Mucosa of gallbladder (tissue), 1 donor: ENCODE measurements at regions not wholly inside any gene's neighbourhood (a gene's known extent, or its start where the extent isn't known, plus 50 kb on each side); places are given as distances from the start of the nearest gene placed in this dataset.

Experiments
- DNase-seq: peaks from one replicate; pipeline ENCODE4 v3.0.0-alpha.2; 2020; ENCODE audit warnings: low spot score
- donor health status: DM: no; HTN: no; CAD: no.

DNA sequence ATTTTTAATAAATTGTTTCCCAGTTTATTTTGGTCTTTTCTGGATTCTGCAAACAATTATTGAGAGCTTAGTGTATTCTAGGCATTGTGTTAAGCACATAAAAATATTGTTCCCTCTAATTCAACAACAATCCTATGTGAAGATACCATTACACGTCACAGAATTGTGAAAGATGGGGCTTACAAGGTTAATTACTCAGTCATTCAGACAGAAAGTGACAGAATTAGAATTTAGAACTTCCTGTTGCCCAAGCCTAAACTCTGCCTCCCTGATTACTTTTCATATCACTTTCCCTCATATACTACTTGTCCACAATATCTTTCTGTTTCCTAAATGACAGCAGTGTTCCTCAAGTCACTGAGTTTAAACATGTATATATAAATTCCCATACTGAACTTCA is 186.7 kb upstream of the VEGFC start:
- DNase-seq, result no peak

DNA sequence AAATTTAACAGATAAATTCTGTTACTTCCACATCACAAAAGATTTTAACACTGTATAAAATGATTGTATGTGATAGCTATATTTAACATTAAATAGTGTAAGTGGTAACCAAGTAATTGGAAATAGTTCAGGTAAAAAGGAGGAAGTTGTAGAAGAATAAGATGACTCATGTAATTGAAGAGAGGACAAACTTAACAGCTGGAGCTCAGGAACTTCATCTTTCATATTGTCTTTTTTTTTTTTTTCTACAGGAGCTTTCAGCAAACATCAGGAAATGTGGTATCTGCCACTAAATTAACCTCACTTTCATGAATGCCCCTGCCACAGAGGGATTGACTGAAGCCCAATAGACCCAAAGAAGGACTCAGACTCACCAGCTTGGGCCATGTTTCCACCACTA is 188.4 kb upstream of the VEGFC start:
- no peak for DNase-seq

GRCh38 chr4:176981551-176981950 is 188.8 kb upstream of the VEGFC start:
- no peak for DNase-seq

- no peak for DNase-seq
Observed at GRCh38 chr4:176988226-176988625, 195.5 kb upstream of the VEGFC start.

- DNase-seq, result no peak
Observed at GRCh38 chr4:176989186-176989585, 196.5 kb upstream of the VEGFC start.

GRCh38 chr4:176999935-177000543 is 207.3 kb upstream of the VEGFC start:
- DNase-seq, result no peak

- no peak for DNase-seq
Observed at GRCh38 chr4:177001271-177002175, 208.8 kb upstream of the VEGFC start.

- DNase-seq, result no peak
Observed at GRCh38 chr4:177005674-177006230, 213.0 kb upstream of the VEGFC start.

DNA sequence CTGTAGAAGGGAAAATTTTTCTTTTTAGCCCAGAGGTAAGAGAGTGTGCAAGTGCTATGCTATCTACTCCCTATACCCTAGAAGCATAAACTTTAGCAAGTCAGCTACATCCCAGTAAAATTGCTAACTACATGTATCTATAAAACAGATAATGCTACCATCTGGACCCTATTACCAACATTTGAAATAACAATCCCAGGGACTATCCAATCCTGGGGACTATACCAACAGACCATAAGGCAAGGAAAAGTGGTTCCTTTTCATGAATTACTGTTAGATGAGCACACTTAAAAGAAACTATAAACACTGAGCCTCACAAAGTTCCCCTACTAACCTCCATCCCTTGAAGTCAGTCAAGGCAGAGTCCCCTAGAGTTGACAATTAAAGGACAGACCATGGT is 213.6 kb upstream of the VEGFC start:
- DNase-seq, result no peak

GRCh38 chr4:177008071-177008835 is 215.5 kb upstream of the VEGFC start:
- no peak for DNase-seq

- no peak for DNase-seq
Observed at GRCh38 chr4:177008836-177009501, 216.2 kb upstream of the VEGFC start.

DNA sequence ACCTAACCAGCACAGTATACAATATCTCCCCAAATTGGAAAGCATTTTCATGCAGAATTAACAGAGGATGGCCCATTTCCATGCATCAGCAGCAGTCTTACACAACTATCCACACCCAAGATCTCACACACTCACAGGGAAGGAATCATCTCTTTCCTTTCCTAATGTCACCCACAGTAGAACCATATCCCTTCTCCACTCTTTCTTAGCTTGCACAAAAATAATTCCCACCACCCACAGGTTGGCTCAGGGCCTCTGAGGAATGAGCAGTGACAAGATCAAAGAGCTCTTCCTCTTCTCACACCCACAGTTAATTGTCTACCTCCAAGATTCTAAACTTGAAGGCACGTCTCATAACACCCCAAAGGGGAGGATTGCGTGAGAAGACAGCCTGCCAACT is 217.7 kb upstream of the VEGFC start:
- no peak for DNase-seq

DNA sequence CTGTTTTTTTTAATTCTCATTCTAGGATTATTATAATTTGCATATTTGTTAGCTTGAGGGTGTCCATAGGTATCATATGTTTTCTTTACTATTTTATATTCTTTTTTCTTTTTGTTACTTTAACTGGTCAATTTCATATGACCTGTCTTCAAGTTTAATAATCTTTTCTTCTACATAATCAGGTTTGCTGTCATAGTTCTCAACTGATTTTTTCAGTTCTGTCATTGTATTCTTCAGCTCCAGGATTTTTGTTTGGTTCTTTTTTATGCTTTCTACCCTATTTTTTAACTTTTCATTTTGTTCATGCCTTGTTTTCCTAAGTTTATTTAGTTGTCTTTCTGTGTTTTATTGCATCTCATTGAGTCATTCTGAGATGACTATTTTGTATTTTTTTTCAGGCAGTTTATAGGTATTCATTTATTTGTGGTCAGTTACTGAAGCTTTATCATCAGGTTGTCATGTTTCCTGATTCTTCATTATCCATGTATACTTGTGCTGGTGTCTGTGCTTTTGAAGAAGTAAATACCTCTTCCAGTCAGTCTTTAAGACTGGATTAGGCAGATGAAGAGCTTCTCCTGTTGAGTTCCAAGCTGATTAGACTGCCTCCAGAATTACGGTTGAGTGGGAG is 220.3 kb upstream of the VEGFC start:
- DNase-seq, result no peak

GRCh38 chr4:177016541-177017141 is 223.9 kb upstream of the VEGFC start:
- no peak for DNase-seq

DNA sequence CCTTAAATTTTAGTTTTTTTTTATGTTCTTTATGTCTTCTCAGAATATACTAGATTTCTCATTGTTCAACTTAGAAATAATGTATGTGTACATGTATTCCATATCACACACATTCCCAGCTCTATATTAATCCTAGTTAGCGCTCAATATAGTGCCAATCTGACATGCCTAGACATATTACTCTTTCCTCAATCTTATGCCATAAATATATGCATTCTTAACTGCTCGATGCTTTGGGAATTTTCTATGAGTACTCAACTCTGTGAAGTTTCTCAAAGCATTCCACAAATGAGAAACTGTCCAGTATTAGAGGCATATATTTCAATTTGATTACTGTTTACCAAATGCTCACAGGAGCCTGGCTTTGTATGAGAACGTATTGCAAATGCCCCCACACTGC is 231.2 kb upstream of the VEGFC start:
- no peak for DNase-seq

- no peak for DNase-seq
Observed at GRCh38 chr4:177032341-177032740, 239.6 kb upstream of the VEGFC start.

GRCh38 chr4:177033135-177033534 is 240.4 kb upstream of the VEGFC start:
- no peak for DNase-seq

DNA sequence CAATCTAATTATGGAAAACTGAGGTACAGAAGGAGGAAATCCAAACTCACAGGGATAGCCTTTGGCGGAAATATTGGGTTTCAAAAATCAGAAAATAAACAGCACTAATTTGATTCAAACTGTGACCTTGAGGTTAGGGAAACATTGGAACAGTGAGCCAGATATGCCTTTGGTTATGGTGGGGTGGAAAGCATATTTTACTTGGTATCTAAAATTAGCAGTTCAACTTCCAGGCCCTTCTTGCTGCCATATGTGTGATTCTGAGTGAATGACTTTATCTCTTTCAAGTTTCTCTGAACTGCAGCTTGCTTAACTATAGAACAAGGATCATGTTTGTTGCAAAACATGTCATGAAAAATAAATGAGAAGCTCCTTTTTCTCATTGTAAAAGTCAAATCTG is 240.9 kb upstream of the VEGFC start:
- no peak for DNase-seq

DNA sequence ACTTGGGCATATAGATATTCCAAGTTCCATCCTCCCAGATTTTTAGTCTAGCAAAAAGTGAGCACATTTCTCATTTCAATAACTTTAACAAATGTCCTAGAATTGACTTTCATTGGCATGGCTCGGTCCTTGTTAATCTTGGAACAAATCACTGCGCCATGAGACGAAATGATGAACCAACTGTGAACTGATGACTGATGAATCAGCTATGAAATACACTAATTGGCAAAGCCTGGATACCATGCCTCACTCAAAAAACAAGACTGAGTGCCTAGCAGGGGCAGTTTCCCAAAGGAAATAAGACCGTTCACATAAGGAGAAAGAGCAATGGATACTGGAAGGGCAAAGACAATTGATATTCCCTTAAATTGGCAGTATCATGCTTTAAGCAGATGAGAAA is 248.6 kb upstream of the VEGFC start:
- no peak for DNase-seq

GRCh38 chr4:177047070-177047850 is 254.5 kb upstream of the VEGFC start:
- DNase-seq, result peak; percentile 33
